Activated CD4-positive, CD25-positive, alpha-beta regulatory T cell treated with anti-CD3 and anti-CD28 coated beads, Interleukin-2, amount 50 U/mL, for 16 hours (primary cell): ENCODE measurements at regions not wholly inside any gene's neighbourhood (a gene's known extent, or its start where the extent isn't known, plus 50 kb on each side); places are given as distances from the start of the nearest gene placed in this dataset.

Source experiments
- DNase-seq: peaks from one replicate; pipeline ENCODE4 v3.0.0-alpha.2; 2020; ENCODE audit warnings: low read depth, low spot score

- no peak for DNase-seq
Measured at GRCh38 chr6:139625081-139625939, 250.9 kb upstream of the CITED2 start.

- no peak for DNase-seq
Measured at GRCh38 chr6:139623372-139623771, 248.9 kb upstream of the CITED2 start.

- DNase-seq: no peak
Measured at GRCh38 chr6:139613496-139613895, 239.0 kb upstream of the CITED2 start.

GRCh38 chr6:139612135-139612465, 237.7 kb upstream of the CITED2 start:
- no peak for DNase-seq

- DNase-seq: no peak
Measured at GRCh38 chr6:139611327-139612134, 237.1 kb upstream of the CITED2 start.

- DNase-seq: no peak
Measured at GRCh38 chr6:139608466-139609261, 234.2 kb upstream of the CITED2 start.

GRCh38 chr6:139605350-139605749, 230.9 kb upstream of the CITED2 start:
- DNase-seq: no peak

- no peak for DNase-seq
Measured at GRCh38 chr6:139603581-139603980, 229.1 kb upstream of the CITED2 start.

GRCh38 chr6:139602577-139602976, 228.1 kb upstream of the CITED2 start:
- DNase-seq: no peak

- no peak for DNase-seq
Measured at GRCh38 chr6:139600919-139601475, 226.5 kb upstream of the CITED2 start.

- DNase-seq: no peak
Measured at GRCh38 chr6:139600343-139600742, 225.9 kb upstream of the CITED2 start.

- DNase-seq: no peak
Measured at GRCh38 chr6:139597771-139598755, 223.6 kb upstream of the CITED2 start.

GRCh38 chr6:139597087-139597763, 222.8 kb upstream of the CITED2 start:
- DNase-seq: no peak

- no peak for DNase-seq
Measured at GRCh38 chr6:139595183-139595582, 220.7 kb upstream of the CITED2 start.

- DNase-seq: no peak
Measured at GRCh38 chr6:139594333-139594965, 220.0 kb upstream of the CITED2 start.

- no peak for DNase-seq
Measured at GRCh38 chr6:139593081-139593480, 218.6 kb upstream of the CITED2 start.

GRCh38 chr6:139592011-139592410, 217.6 kb upstream of the CITED2 start:
- no peak for DNase-seq

GRCh38 chr6:139591075-139591865, 216.8 kb upstream of the CITED2 start:
- no peak for DNase-seq

GRCh38 chr6:139590206-139590605, 215.8 kb upstream of the CITED2 start:
- DNase-seq: no peak
